ENCODE measurements at regions not wholly inside any gene's neighbourhood (a gene's known extent, or its start where the extent isn't known, plus 50 kb on each side); places are given as distances from the start of the nearest gene placed in this dataset.

GRCh38 chr1:199310708-199311107 is 671.9 kb downstream of the PTPRC start:
- no peak for DNase-seq (ENCODE audit: low spot score in 2 of 2)
- no peaks in the 10 kb centered on the region for H3K4me1 ChIP-seq
- intact Hi-C loops (cut with DNase I): no loop called here
- H3K27ac ChIP-seq: no peak overlapping the region
- H3K36me3 ChIP-seq: no peaks in the 10 kb centered on the region
- no peak overlapping the region for H3K4me3 ChIP-seq
- TF ChIP-seq, protein P1, sequence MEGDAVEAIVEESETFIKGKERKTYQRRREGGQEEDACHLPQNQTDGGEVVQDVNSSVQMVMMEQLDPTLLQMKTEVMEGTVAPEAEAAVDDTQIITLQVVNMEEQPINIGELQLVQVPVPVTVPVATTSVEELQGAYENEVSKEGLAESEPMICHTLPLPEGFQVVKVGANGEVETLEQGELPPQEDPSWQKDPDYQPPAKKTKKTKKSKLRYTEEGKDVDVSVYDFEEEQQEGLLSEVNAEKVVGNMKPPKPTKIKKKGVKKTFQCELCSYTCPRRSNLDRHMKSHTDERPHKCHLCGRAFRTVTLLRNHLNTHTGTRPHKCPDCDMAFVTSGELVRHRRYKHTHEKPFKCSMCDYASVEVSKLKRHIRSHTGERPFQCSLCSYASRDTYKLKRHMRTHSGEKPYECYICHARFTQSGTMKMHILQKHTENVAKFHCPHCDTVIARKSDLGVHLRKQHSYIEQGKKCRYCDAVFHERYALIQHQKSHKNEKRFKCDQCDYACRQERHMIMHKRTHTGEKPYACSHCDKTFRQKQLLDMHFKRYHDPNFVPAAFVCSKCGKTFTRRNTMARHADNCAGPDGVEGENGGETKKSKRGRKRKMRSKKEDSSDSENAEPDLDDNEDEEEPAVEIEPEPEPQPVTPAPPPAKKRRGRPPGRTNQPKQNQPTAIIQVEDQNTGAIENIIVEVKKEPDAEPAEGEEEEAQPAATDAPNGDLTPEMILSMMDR (IDR thresholded peaks at IDR 0.05): no peak
- H3K27me3 ChIP-seq: no peaks in the 10 kb centered on the region
- H3K9me3 ChIP-seq: no peaks in the 10 kb centered on the region

- H3K4me3 ChIP-seq: no peak overlapping the region
- no peaks in the 10 kb centered on the region for H3K36me3 ChIP-seq
- no peaks in the 10 kb centered on the region for H3K27me3 ChIP-seq
- no peaks in the 10 kb centered on the region for H3K9me3 ChIP-seq
- H3K4me1 ChIP-seq: no peaks in the 10 kb centered on the region
- DNase-seq (ENCODE audit: low spot score in 2 of 2): no peak
- TF ChIP-seq, protein P1 (IDR thresholded peaks at IDR 0.05): no peak
- H3K27ac ChIP-seq: no peak overlapping the region
- intact Hi-C loops (cut with DNase I): no loop called here
Measured at GRCh38 chr1:199311478-199312262, 672.8 kb downstream of the PTPRC start.

GRCh38 chr1:199312626-199313025 is 673.8 kb downstream of the PTPRC start:
- DNase-seq (ENCODE audit: low spot score in 2 of 2): no peak
- intact Hi-C loops (cut with DNase I): no loop called here
- Histone ChIP-seq H3K27me3 (no peaks in the 10 kb centered on the region), H3K36me3 (no peaks in the 10 kb centered on the region), H3K9me3 (no peaks in the 10 kb centered on the region), H3K27ac (no peak overlapping the region), H3K4me3 (no peak overlapping the region), H3K4me1 (no peaks in the 10 kb centered on the region)
- TF ChIP-seq, protein P1 (IDR thresholded peaks at IDR 0.05): no peak

GRCh38 chr1:199313444-199313843 is 674.6 kb downstream of the PTPRC start:
- no peak overlapping the region for H3K4me3 ChIP-seq
- TF ChIP-seq, protein P1 (IDR thresholded peaks at IDR 0.05): no peak
- intact Hi-C loops (cut with DNase I): no loop called here
- H3K27me3 ChIP-seq: no peaks in the 10 kb centered on the region
- H3K27ac ChIP-seq: no peak overlapping the region
- DNase-seq (ENCODE audit: low spot score in 2 of 2): no peak
- H3K4me1 ChIP-seq: no peaks in the 10 kb centered on the region
- H3K9me3 ChIP-seq: no peaks in the 10 kb centered on the region
- no peaks in the 10 kb centered on the region for H3K36me3 ChIP-seq

DNA sequence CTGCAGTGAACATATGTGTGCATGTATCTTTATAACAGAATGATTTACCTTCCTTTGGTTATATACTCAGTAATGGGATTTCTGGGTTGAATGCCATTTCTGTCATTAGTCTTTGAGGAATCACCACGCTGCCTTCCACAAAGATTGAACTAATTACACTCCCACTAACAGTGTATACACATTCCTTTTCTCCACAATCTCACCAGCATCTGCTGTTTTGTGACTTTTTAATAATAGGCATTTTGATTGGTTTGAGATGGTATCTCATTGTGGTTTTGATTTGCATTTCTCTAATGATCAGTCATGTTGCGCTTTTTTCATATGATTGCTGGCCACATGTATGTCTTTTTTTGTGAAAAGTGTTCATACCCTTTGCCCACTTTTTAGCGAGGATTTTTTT is 680.5 kb downstream of the PTPRC start:
- no peaks in the 10 kb centered on the region for H3K9me3 ChIP-seq
- no peaks in the 10 kb centered on the region for H3K27me3 ChIP-seq
- no peak overlapping the region for H3K27ac ChIP-seq
- TF ChIP-seq, protein P1 (IDR thresholded peaks at IDR 0.05): no peak
- H3K4me1 ChIP-seq: no peaks in the 10 kb centered on the region
- no peak for DNase-seq (ENCODE audit: low spot score in 2 of 2)
- no peak overlapping the region for H3K4me3 ChIP-seq
- no peaks in the 10 kb centered on the region for H3K36me3 ChIP-seq
- intact Hi-C loops (cut with DNase I): no loop called here

All from ascending aorta (tissue), 2 donors.